WTC11 (cell line): ENCODE measurements at regions not wholly inside any gene's neighbourhood (a gene's known extent, or its start where the extent isn't known, plus 50 kb on each side); places are given as distances from the start of the nearest gene placed in this dataset.

Experiments used
- ATAC-seq: fragments of 200-7000 bp; cut with Tn5 transposase; 2 replicates; pipeline ENCODE4 v1.10.0; 2021; ENCODE audit warnings: mild to moderate bottlenecking, moderate library complexity
- CTCF ChIA-PET: fragments of 300-600 bp; sonication (Branson Sonifier 250); formaldehyde crosslinking; loops from one replicate; lab custom pipeline; 2021; ENCODE audit warnings: antibody characterized with exemption; lab: Charles Lee
- POLR2A ChIA-PET: fragments of 350-600 bp; sonication (Branson Sonifier 250); formaldehyde crosslinking; loops from one replicate; lab custom pipeline; 2021; ENCODE audit warnings: antibody characterized with exemption; lab: Charles Lee
- DNase-seq: peaks from one replicate; pipeline ENCODE4 v3.0.0; 2021; ENCODE audit warnings: low spot score
- H3K27ac Mint-ChIP-seq: 2 replicates; pipeline ENCODE4 v1.8.0; 2021; ENCODE audit warnings: mixed read lengths
- H3K27me3 Mint-ChIP-seq: 2 replicates; pipeline ENCODE4 v1.8.0; 2021; ENCODE audit warnings: low read depth, mild to moderate bottlenecking, moderate library complexity, mixed read lengths
- H3K36me3 Mint-ChIP-seq: 2 replicates; pipeline ENCODE4 v1.8.0; 2021; ENCODE audit warnings: mixed read lengths
- H3K4me1 Mint-ChIP-seq: 2 replicates; pipeline ENCODE4 v1.8.0; 2022; ENCODE audit warnings: mixed read lengths
- H3K4me3 Mint-ChIP-seq: 2 replicates; pipeline ENCODE4 v1.8.0; 2021; ENCODE audit warnings: mild to moderate bottlenecking, moderate library complexity, mixed read lengths
- H3K9me3 Mint-ChIP-seq: 2 replicates; pipeline ENCODE4 v1.8.0; 2021; ENCODE audit warnings: mixed read lengths
- CREB1 ChIP-seq: sonication (generic); formaldehyde crosslinking; IDR thresholded peaks from 2 replicates; pipeline ENCODE4 v1.8.0; 2023; ENCODE audit warnings: mild to moderate bottlenecking, missing genetic modification reagents
- ETV6 ChIP-seq: sonication (generic); formaldehyde crosslinking; IDR thresholded peaks from 2 replicates; pipeline ENCODE4 v1.8.1; 2022; ENCODE audit warnings: mild to moderate bottlenecking, missing genetic modification reagents
- FOXP1 ChIP-seq: sonication (generic); formaldehyde crosslinking; IDR thresholded peaks from 2 replicates; pipeline ENCODE4 v1.8.0; 2022; ENCODE audit warnings: missing genetic modification reagents, mild to moderate bottlenecking, moderate library complexity, borderline replicate concordance
- JUN ChIP-seq: sonication (generic); formaldehyde crosslinking; IDR thresholded peaks from 2 replicates; pipeline ENCODE4 v1.8.0; 2023; ENCODE audit warnings: mild to moderate bottlenecking, missing genetic modification reagents
- NR3C1 ChIP-seq: sonication (generic); formaldehyde crosslinking; conservative IDR thresholded peaks from 2 replicates; pipeline ENCODE4 v1.8.1; 2023; ENCODE audit warnings: low read depth, mild to moderate bottlenecking, missing genetic modification reagents
- OVOL2 ChIP-seq: fragments of 250-450 bp; sonication (Bioruptor Pico); IDR thresholded peaks from 2 replicates; pipeline ENCODE4 v1.9.0; 2021; ENCODE audit warnings: mild to moderate bottlenecking, borderline replicate concordance
- PRRX2 ChIP-seq: fragments of 250-450 bp; sonication (Bioruptor Pico); IDR thresholded peaks from 2 replicates; pipeline ENCODE4 v1.8.0; 2021; ENCODE audit warnings: mild to moderate bottlenecking
- SMAD3 ChIP-seq: sonication (generic); formaldehyde crosslinking; IDR thresholded peaks from 2 replicates; pipeline ENCODE4 v1.8.0; 2022; ENCODE audit warnings: missing genetic modification reagents, mild to moderate bottlenecking, borderline replicate concordance
- ZNF263 ChIP-seq: sonication (generic); formaldehyde crosslinking; IDR thresholded peaks from 2 replicates; pipeline ENCODE4 v1.8.1; 2022; ENCODE audit warnings: low read depth, mild to moderate bottlenecking, moderate library complexity, missing genetic modification reagents
- ZNF423 ChIP-seq: fragments of 250-450 bp; sonication (Bioruptor Pico); IDR thresholded peaks from 2 replicates; pipeline ENCODE4 v2.1.2; 2022; ENCODE audit warnings: mild to moderate bottlenecking, moderate library complexity
- TF ChIP-seq, protein P1 (sequence below): sonication (generic); formaldehyde crosslinking; IDR thresholded peaks from 2 replicates; pipeline ENCODE4 v1.8.0; 2023; ENCODE audit warnings: missing genetic modification reagents
- TF ChIP-seq, protein P2 (sequence below): fragments of 250-450 bp; sonication (Bioruptor Pico); IDR thresholded peaks from 2 replicates; pipeline ENCODE4 v1.9.0; 2021; ENCODE audit warnings: mild to moderate bottlenecking
- TF ChIP-seq, protein P3 (sequence below): sonication (generic); formaldehyde crosslinking; conservative IDR thresholded peaks from 2 replicates; pipeline ENCODE4 v1.8.1; 2022; ENCODE audit warnings: mild to moderate bottlenecking, missing genetic modification reagents
- TF ChIP-seq, protein P4 (sequence below): fragments of 250-450 bp; sonication (Bioruptor Pico); IDR thresholded peaks from 2 replicates; pipeline ENCODE4 v2.1.2; 2022; ENCODE audit warnings: mild to moderate bottlenecking, moderate library complexity
- TF ChIP-seq, protein P5 (sequence below): sonication (generic); formaldehyde crosslinking; IDR thresholded peaks from 2 replicates; pipeline ENCODE4 v1.8.0; 2022; ENCODE audit warnings: missing genetic modification reagents
- TF ChIP-seq, protein P6 (sequence below): sonication (generic); formaldehyde crosslinking; IDR thresholded peaks from 2 replicates; pipeline ENCODE4 v1.8.0; 2022; ENCODE audit warnings: mild to moderate bottlenecking, missing genetic modification reagents
- TF ChIP-seq, protein P7 (sequence below): sonication (generic); formaldehyde crosslinking; IDR thresholded peaks from 2 replicates; pipeline ENCODE4 v1.8.1; 2022; ENCODE audit warnings: low read depth, mild to moderate bottlenecking, moderate library complexity, missing genetic modification reagents, borderline replicate concordance

DNA sequence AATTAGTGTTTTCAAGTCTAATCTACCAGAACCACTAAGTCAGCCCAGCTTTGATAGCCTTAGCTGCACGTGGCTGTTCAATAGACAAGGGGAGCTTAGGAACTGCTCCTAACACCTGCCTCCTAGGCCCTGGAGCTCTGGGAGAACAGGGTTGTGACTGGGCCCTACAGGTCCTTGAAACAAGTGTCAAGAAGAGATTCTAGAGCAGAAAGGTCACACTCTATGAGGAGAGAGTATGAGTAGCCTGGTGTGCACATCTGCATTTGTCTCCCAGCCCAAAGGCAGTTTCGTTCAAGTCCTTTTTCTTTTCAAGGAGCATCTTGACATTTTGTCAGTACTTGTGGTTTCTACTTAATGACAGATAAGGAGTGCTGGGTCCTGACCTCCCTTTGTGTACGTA, 206.1 kb downstream of the PRELID2 start:
- no peaks in the 10 kb centered on the region for H3K36me3 Mint-ChIP-seq
- CTCF ChIA-PET, result no interaction called here

DNA sequence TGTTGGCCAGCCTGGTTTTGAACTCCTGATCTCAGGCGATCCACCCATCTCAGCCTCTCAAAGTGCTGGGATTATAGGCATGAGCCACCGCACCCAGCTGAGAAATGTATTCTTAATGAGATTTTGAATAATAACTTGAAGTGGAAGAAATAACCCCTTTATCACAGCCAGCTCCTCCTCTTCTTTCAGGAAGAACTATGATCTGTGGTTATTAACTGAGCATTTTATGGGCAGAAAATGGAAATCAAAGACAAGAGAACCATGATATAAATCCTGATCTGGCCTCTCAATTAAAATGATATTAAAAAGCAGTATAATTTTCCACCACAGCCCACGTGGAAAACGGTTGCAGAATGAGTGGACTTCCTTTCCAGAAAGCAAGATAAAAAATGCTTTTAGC, 206.6 kb downstream of the PRELID2 start:
- POLR2A ChIA-PET, result no interaction called here
- TF ChIP-seq, protein P1, sequence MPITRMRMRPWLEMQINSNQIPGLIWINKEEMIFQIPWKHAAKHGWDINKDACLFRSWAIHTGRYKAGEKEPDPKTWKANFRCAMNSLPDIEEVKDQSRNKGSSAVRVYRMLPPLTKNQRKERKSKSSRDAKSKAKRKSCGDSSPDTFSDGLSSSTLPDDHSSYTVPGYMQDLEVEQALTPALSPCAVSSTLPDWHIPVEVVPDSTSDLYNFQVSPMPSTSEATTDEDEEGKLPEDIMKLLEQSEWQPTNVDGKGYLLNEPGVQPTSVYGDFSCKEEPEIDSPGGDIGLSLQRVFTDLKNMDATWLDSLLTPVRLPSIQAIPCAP, result no peak
- TF ChIP-seq SMAD3 (CRISPR knock-in tag) (no peak), JUN (no peak), PRRX2 (CRISPR knock-in tag) (no peak)
- TF ChIP-seq, protein P2, sequence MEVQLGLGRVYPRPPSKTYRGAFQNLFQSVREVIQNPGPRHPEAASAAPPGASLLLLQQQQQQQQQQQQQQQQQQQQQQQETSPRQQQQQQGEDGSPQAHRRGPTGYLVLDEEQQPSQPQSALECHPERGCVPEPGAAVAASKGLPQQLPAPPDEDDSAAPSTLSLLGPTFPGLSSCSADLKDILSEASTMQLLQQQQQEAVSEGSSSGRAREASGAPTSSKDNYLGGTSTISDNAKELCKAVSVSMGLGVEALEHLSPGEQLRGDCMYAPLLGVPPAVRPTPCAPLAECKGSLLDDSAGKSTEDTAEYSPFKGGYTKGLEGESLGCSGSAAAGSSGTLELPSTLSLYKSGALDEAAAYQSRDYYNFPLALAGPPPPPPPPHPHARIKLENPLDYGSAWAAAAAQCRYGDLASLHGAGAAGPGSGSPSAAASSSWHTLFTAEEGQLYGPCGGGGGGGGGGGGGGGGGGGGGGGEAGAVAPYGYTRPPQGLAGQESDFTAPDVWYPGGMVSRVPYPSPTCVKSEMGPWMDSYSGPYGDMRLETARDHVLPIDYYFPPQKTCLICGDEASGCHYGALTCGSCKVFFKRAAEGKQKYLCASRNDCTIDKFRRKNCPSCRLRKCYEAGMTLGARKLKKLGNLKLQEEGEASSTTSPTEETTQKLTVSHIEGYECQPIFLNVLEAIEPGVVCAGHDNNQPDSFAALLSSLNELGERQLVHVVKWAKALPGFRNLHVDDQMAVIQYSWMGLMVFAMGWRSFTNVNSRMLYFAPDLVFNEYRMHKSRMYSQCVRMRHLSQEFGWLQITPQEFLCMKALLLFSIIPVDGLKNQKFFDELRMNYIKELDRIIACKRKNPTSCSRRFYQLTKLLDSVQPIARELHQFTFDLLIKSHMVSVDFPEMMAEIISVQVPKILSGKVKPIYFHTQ (CRISPR knock-in tag), result no peak
- TF ChIP-seq, all 79 proteins: peak for 0
- no peak for ATAC-seq
- H3K36me3 Mint-ChIP-seq, result 0 out of 2 replicates have a peak, but pooled peaks cover 3% of the 10 kb centered on the region
- H3K27me3 Mint-ChIP-seq, result no peaks in the 10 kb centered on the region
- H3K4me1 Mint-ChIP-seq, result 0 out of 2 replicates have a peak, but pooled peaks cover 5% of the 10 kb centered on the region
- H3K9me3 Mint-ChIP-seq, result peaks cover 18% of the 10 kb centered on the region
- no peak overlapping the region for H3K4me3 Mint-ChIP-seq
- no peak overlapping the region for H3K27ac Mint-ChIP-seq
- CTCF ChIA-PET, result no interaction called here
- DNase-seq, result no peak

More for the DNA sequence above, 206.1 kb downstream of the PRELID2 start:
- H3K27me3 Mint-ChIP-seq, result no peaks in the 10 kb centered on the region
- 0 out of 2 replicates have a peak, but pooled peaks cover 5% of the 10 kb centered on the region for H3K4me1 Mint-ChIP-seq
- no peak overlapping the region for H3K4me3 Mint-ChIP-seq
- POLR2A ChIA-PET, result no interaction called here
- no peak for ATAC-seq
- peaks cover 12% of the 10 kb centered on the region for H3K9me3 Mint-ChIP-seq
- DNase-seq, result no peak
- no peak overlapping the region for H3K27ac Mint-ChIP-seq
- TF ChIP-seq, protein P3, sequence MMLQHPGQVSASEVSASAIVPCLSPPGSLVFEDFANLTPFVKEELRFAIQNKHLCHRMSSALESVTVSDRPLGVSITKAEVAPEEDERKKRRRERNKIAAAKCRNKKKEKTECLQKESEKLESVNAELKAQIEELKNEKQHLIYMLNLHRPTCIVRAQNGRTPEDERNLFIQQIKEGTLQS (CRISPR knock-in tag), result no peak
- no peak for TF ChIP-seq OVOL2

DNA sequence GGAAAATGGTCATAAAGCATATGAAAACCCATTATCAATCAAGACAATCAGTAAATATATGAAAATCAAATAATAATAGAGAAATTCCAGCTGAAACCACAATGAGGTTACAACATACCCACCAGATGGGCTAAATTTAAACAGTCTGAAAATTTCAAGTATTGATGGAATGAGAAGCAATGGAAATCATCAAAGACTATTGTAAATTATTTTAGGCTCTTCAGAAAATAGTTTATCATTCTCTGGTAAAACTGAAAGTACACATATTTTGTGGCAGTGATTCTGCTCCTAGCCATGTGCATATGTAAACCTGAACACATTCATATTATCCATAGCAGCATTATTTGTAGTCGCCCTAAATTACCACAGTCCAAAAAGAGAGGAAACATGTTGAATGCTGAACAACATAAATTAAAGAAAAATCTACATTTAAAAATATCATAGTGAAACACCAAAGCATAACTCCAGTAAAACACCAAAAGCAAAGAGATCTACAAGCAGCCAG, 215.3 kb downstream of the PRELID2 start:
- Mint-ChIP-seq H3K9me3 (peaks cover 52% of the 10 kb centered on the region), H3K36me3 (peaks cover 47% of the 10 kb centered on the region), H3K4me3 (no peak overlapping the region), H3K27ac (no peak overlapping the region), H3K27me3 (no peaks in the 10 kb centered on the region), H3K4me1 (peaks cover 26% of the 10 kb centered on the region)
- ATAC-seq (no peak), DNase-seq (no peak)
- CTCF ChIA-PET, result interaction anchor here (0.7 kb wide), 1 partner anchor 60 kb away, joined by 3 read pairs; no protein-coding TSS in a partner anchor
- TF ChIP-seq, protein P4, sequence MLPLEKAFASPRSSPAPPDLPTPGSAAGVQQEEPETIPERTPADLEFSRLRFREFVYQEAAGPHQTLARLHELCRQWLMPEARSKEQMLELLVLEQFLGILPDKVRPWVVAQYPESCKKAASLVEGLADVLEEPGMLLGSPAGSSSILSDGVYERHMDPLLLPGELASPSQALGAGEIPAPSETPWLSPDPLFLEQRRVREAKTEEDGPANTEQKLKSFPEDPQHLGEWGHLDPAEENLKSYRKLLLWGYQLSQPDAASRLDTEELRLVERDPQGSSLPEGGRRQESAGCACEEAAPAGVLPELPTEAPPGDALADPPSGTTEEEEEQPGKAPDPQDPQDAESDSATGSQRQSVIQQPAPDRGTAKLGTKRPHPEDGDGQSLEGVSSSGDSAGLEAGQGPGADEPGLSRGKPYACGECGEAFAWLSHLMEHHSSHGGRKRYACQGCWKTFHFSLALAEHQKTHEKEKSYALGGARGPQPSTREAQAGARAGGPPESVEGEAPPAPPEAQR (CRISPR knock-in tag), result no peak
- TF ChIP-seq, protein P2 (CRISPR knock-in tag), result no peak
- TF ChIP-seq FOXP1 (CRISPR knock-in tag) (no peak), CREB1 (no peak), JUN (no peak), ZNF263 (CRISPR knock-in tag) (no peak), ZNF423 (CRISPR knock-in tag) (no peak), ETV6 (CRISPR knock-in tag) (no peak), NR3C1 (no peak)
- TF ChIP-seq, protein P5, sequence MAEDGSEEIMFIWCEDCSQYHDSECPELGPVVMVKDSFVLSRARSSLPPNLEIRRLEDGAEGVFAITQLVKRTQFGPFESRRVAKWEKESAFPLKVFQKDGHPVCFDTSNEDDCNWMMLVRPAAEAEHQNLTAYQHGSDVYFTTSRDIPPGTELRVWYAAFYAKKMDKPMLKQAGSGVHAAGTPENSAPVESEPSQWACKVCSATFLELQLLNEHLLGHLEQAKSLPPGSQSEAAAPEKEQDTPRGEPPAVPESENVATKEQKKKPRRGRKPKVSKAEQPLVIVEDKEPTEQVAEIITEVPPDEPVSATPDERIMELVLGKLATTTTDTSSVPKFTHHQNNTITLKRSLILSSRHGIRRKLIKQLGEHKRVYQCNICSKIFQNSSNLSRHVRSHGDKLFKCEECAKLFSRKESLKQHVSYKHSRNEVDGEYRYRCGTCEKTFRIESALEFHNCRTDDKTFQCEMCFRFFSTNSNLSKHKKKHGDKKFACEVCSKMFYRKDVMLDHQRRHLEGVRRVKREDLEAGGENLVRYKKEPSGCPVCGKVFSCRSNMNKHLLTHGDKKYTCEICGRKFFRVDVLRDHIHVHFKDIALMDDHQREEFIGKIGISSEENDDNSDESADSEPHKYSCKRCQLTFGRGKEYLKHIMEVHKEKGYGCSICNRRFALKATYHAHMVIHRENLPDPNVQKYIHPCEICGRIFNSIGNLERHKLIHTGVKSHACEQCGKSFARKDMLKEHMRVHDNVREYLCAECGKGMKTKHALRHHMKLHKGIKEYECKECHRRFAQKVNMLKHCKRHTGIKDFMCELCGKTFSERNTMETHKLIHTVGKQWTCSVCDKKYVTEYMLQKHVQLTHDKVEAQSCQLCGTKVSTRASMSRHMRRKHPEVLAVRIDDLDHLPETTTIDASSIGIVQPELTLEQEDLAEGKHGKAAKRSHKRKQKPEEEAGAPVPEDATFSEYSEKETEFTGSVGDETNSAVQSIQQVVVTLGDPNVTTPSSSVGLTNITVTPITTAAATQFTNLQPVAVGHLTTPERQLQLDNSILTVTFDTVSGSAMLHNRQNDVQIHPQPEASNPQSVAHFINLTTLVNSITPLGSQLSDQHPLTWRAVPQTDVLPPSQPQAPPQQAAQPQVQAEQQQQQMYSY (CRISPR knock-in tag), result no peak
- TF ChIP-seq, protein P6, sequence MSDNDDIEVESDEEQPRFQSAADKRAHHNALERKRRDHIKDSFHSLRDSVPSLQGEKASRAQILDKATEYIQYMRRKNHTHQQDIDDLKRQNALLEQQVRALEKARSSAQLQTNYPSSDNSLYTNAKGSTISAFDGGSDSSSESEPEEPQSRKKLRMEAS (CRISPR knock-in tag), result no peak
- TF ChIP-seq, protein P7, sequence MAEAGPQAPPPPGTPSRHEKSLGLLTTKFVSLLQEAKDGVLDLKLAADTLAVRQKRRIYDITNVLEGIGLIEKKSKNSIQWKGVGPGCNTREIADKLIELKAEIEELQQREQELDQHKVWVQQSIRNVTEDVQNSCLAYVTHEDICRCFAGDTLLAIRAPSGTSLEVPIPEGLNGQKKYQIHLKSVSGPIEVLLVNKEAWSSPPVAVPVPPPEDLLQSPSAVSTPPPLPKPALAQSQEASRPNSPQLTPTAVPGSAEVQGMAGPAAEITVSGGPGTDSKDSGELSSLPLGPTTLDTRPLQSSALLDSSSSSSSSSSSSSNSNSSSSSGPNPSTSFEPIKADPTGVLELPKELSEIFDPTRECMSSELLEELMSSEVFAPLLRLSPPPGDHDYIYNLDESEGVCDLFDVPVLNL, result no peak
- POLR2A ChIA-PET, result no interaction called here
